AG04450 (cell line): ENCODE measurements at regions not wholly inside any gene's neighbourhood (a gene's known extent, or its start where the extent isn't known, plus 50 kb on each side); places are given as distances from the start of the nearest gene placed in this dataset.

Source experiments
- CTCF ChIA-PET: fragments of 300-600, 350-600 bp; formaldehyde crosslinking; extraction: SDS; loops from one replicate; lab custom pipeline; 2022; ENCODE audit warnings: antibody characterized with exemption, inconsistent platforms; lab: Charles Lee
- POLR2A ChIA-PET: fragments of 350-600 bp; formaldehyde crosslinking; extraction: SDS; loops from one replicate; lab custom pipeline; 2021; ENCODE audit warnings: antibody characterized with exemption, inconsistent platforms; lab: Yijun Ruan, JAX
- DNase-seq: peaks from one replicate; pipeline ENCODE4 v3.0.0-alpha.2; 2011; ENCODE audit warnings: low read depth, low spot score
- H3K27ac ChIP-seq: one replicate; pipeline ENCODE4 v1.5.1; 2012; ENCODE audit warnings: low read depth, low read length, control low read depth
- H3K27me3 ChIP-seq: one replicate; pipeline ENCODE4 v1.6.0; 2012; ENCODE audit warnings: low read length; ENCODE audit not compliant: control insufficient read depth, insufficient read depth
- H3K4me3 ChIP-seq: 2 replicates; pipeline ENCODE4 v1.5.1; 2011; ENCODE audit warnings: mild to moderate bottlenecking, low read depth, low read length, control low read depth
- H3K9me3 ChIP-seq: 2 replicates; pipeline ENCODE4 v1.5.1; 2012; ENCODE audit warnings: low read length; ENCODE audit not compliant: control insufficient read depth, insufficient read depth
- TF ChIP-seq, protein P1 (sequence below): IDR thresholded peaks from 2 replicates; pipeline ENCODE4 v1.5.1; 2011; ENCODE audit warnings: low read depth, low read length, control low read depth, inconsistent platforms

DNA sequence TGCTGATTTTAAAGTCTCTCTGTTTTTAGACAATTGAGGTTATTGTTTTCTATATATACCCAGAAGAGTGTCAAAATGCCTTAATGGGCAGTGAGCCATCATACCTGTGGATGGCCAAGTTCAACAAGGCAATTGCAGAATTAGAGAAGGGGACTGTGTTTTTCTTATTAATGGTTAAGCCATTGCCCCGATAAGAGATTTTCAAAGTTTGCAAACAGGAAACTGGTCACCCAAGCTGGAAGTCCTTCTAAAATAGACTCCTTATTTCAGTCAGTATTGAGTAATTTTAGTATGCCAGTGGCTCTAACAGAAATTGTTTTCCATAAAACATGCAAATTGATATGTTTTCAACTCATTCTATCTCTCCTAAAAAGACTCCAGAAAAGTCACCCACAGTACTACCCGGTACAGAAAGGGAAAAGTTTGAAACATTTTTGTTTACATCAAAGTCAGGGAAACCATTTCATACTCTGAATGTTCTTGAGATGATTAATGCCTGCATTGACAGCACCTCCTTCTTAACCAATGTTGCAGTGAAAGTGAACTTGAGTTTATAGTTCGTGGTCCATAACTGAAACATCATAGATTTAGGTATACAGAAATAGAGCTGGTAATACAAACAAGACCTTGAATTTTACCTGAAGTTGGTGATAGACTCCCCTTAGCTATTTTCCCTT, 191.1 kb downstream of the TMX1 start:
- Histone ChIP-seq H3K27ac (no peak overlapping the region), H3K4me3 (no peak overlapping the region), H3K27me3 (no peaks in the 10 kb centered on the region), H3K9me3 (no peaks in the 10 kb centered on the region)
- CTCF ChIA-PET = interaction anchor here (0.9 to 1.4 kb wide), 2 partner anchors 9 to 345 kb away, joined by 3 to 4 read pairs; no protein-coding TSS in a partner anchor
- POLR2A ChIA-PET = interaction anchor here (1.1 kb wide), 1 partner anchor 11 kb away, joined by 3 read pairs; no protein-coding TSS in a partner anchor
- no peak for DNase-seq
- TF ChIP-seq, protein P1, sequence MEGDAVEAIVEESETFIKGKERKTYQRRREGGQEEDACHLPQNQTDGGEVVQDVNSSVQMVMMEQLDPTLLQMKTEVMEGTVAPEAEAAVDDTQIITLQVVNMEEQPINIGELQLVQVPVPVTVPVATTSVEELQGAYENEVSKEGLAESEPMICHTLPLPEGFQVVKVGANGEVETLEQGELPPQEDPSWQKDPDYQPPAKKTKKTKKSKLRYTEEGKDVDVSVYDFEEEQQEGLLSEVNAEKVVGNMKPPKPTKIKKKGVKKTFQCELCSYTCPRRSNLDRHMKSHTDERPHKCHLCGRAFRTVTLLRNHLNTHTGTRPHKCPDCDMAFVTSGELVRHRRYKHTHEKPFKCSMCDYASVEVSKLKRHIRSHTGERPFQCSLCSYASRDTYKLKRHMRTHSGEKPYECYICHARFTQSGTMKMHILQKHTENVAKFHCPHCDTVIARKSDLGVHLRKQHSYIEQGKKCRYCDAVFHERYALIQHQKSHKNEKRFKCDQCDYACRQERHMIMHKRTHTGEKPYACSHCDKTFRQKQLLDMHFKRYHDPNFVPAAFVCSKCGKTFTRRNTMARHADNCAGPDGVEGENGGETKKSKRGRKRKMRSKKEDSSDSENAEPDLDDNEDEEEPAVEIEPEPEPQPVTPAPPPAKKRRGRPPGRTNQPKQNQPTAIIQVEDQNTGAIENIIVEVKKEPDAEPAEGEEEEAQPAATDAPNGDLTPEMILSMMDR = no peak

DNA sequence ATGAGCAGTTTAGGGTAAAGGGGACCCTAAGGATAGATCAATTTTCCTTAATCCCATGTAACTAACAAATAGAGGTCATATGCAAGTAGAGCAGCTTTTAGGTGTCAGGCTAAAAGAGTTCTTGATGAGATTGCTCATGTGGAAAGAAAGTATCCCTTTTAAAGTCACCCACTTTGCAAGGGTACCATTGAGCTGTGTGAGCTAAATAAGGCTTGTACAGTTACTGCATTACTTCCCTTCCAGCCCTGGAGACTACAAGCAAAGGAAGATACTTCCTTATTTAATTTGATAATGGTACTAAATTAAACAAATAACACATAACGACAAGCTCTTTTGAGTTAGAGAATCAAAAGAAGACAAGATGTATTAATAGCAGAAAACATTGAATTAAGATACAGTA, 191.7 kb downstream of the TMX1 start:
- POLR2A ChIA-PET = interaction anchor here (1.1 kb wide), 1 partner anchor 11 kb away, joined by 3 read pairs; no protein-coding TSS in a partner anchor
- CTCF ChIA-PET = interaction anchor here (0.9 to 1.4 kb wide), 2 partner anchors 8 to 344 kb away, joined by 3 to 4 read pairs; no protein-coding TSS in a partner anchor
- Histone ChIP-seq H3K27me3 (no peaks in the 10 kb centered on the region), H3K9me3 (no peaks in the 10 kb centered on the region), H3K27ac (no peak overlapping the region), H3K4me3 (no peak overlapping the region)
- no peak for DNase-seq
- TF ChIP-seq, protein P1 = no peak

- no peaks in the 10 kb centered on the region for H3K9me3 ChIP-seq
- no peak for DNase-seq
- H3K27ac ChIP-seq = no peak overlapping the region
- POLR2A ChIA-PET = no interaction called here
- H3K4me3 ChIP-seq = no peak overlapping the region
- TF ChIP-seq, protein P1 = no peak
- no peaks in the 10 kb centered on the region for H3K27me3 ChIP-seq
- CTCF ChIA-PET = interaction anchor here (0.6 to 1.4 kb wide), 2 partner anchors 150 to 343 kb away, joined by 3 to 4 read pairs; no protein-coding TSS in a partner anchor
These were observed 192.4 kb downstream of the TMX1 start for GRCh38 chr14:51432302-51432948.

DNA sequence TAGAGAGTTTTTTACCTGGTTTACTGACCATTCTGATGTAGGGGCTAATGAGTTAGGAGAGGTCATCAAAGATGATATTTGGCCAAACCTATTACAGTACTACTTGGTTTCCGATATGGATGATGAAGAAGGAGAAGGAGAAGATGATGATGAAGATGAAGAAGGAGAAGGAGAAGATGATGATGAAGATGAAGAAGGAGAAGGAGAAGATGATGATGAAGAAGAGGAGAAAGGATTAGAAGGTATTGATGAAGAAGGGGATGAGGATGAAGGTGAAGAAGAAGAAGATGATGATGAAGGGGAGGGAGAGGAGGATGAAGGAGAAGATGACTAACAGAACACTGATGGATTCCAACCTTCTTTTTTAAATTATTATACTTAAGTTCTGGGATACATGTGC, 196.6 kb downstream of the TMX1 start:
- no peak overlapping the region for H3K27ac ChIP-seq
- CTCF ChIA-PET = no interaction called here
- TF ChIP-seq, protein P1 = no peak
- no peak overlapping the region for H3K4me3 ChIP-seq
- DNase-seq = no peak
- H3K27me3 ChIP-seq = no peaks in the 10 kb centered on the region
- no peaks in the 10 kb centered on the region for H3K9me3 ChIP-seq
- POLR2A ChIA-PET = no interaction called here

- DNase-seq = no peak
- H3K4me3 ChIP-seq = no peak overlapping the region
- POLR2A ChIA-PET = no interaction called here
- TF ChIP-seq, protein P1 = no peak
- no peak overlapping the region for H3K27ac ChIP-seq
- CTCF ChIA-PET = interaction anchor here (0.6 to 1.2 kb wide), 3 partner anchors 8 to 156 kb away, joined by 3 to 5 read pairs (median 3); no protein-coding TSS in a partner anchor
- no peaks in the 10 kb centered on the region for H3K27me3 ChIP-seq
- H3K9me3 ChIP-seq = no peaks in the 10 kb centered on the region
These were observed 199.8 kb downstream of the TMX1 start for GRCh38 chr14:51439896-51440295.
